Mesendoderm (in vitro differentiated cells): ENCODE measurements at regions not wholly inside any gene's neighbourhood (a gene's known extent, or its start where the extent isn't known, plus 50 kb on each side); places are given as distances from the start of the nearest gene placed in this dataset.

Source experiments
- DNase-seq: peaks from one replicate; pipeline ENCODE4 v3.0.0; 2013
- H2AK5ac ChIP-seq: 2 replicates; pipeline ENCODE4 v1.6.1; 2013; ENCODE audit warnings: low read length, inconsistent platforms
- H2BK120ac ChIP-seq: 2 replicates; pipeline ENCODE4 v1.6.1; 2013; ENCODE audit warnings: low read depth, mild to moderate bottlenecking, low read length, moderate library complexity, mixed read lengths
- H2BK15ac ChIP-seq: replicated peaks from 2 replicates; pipeline ENCODE4 v1.6.1; 2013; ENCODE audit warnings: low read depth, mild to moderate bottlenecking, moderate library complexity
- H2BK5ac ChIP-seq: 2 replicates; pipeline ENCODE4 v1.6.1; 2013; ENCODE audit warnings: low read length, inconsistent platforms
- H3K18ac ChIP-seq: 2 replicates; pipeline ENCODE4 v1.6.1; 2013; ENCODE audit warnings: mild to moderate bottlenecking, low read length, mixed read lengths
- H3K23ac ChIP-seq: one replicate; pipeline ENCODE4 v1.6.1; 2013; ENCODE audit warnings: low read length
- H3K27ac ChIP-seq: 2 replicates; pipeline ENCODE4 v1.5.1; 2013; ENCODE audit warnings: low read depth, mild to moderate bottlenecking, inconsistent platforms, low read length, moderate library complexity
- H3K27me3 ChIP-seq: 2 replicates; pipeline ENCODE4 v1.6.1; 2013; ENCODE audit warnings: low read length, control low read depth, mild to moderate bottlenecking, inconsistent platforms; ENCODE audit not compliant: insufficient read depth, poor library complexity
- H3K36me3 ChIP-seq: 2 replicates; pipeline ENCODE4 v1.6.1; 2013; ENCODE audit warnings: low read length, inconsistent platforms; ENCODE audit not compliant: control insufficient read depth, insufficient read depth
- H3K4ac ChIP-seq: one replicate; pipeline ENCODE4 v1.6.1; 2013; ENCODE audit warnings: low read depth, mild to moderate bottlenecking, low read length, moderate library complexity
- H3K4me1 ChIP-seq: 2 replicates; pipeline ENCODE4 v1.6.1; 2013; ENCODE audit warnings: low read depth, low read length, inconsistent platforms; ENCODE audit not compliant: control insufficient read depth
- H3K4me2 ChIP-seq: 2 replicates; pipeline ENCODE4 v1.6.1; 2013; ENCODE audit warnings: low read length
- H3K4me3 ChIP-seq: 2 replicates; pipeline ENCODE4 v1.5.1; 2013; ENCODE audit warnings: mild to moderate bottlenecking, low read length
- H3K56ac ChIP-seq: one replicate; pipeline ENCODE4 v1.6.1; 2013; ENCODE audit warnings: low read length
- H3K79me1 ChIP-seq: 2 replicates; pipeline ENCODE4 v1.6.1; 2013; ENCODE audit warnings: low read length, inconsistent platforms
- H3K79me2 ChIP-seq: 2 replicates; pipeline ENCODE4 v1.6.1; 2013; ENCODE audit warnings: mild to moderate bottlenecking, low read length; ENCODE audit not compliant: control insufficient read depth, insufficient read depth
- H3K9ac ChIP-seq: 2 replicates; pipeline ENCODE4 v1.6.1; 2013; ENCODE audit warnings: low read length, inconsistent platforms
- H4K5ac ChIP-seq: one replicate; pipeline ENCODE4 v1.6.1; 2013; ENCODE audit warnings: low read length
- H4K8ac ChIP-seq: one replicate; pipeline ENCODE4 v1.6.1; 2013; ENCODE audit warnings: low read depth, mild to moderate bottlenecking, control low read depth, low read length, moderate library complexity
- WGBS: extraction: QIAGEN DNeasy Blood & Tissue Kit; methylation state at CpG from one replicate; pipeline ENCODE4 v1.1.7; 2013; ENCODE audit warnings: low lambda C conversion rate, missing lambda C conversion rate; ENCODE audit not compliant: insufficient coverage; ENCODE audit errors: extremely low coverage; 5-methylcytosine and 5-hydroxymethylcytosine counted together

- DNase-seq: no peak
- H3K4ac ChIP-seq: no peak overlapping the region
- no peak overlapping the region for H3K4me3 ChIP-seq
- no peak overlapping the region for H2BK120ac ChIP-seq
- no peak overlapping the region for H2AK5ac ChIP-seq
- H3K18ac ChIP-seq: no peak overlapping the region
- no peak overlapping the region for H2BK15ac ChIP-seq
- H2BK5ac ChIP-seq: no peak overlapping the region
- no peaks in the 10 kb centered on the region for H3K79me2 ChIP-seq
- H3K27ac ChIP-seq: no peak overlapping the region
- no peak overlapping the region for H3K9ac ChIP-seq
- H3K4me2 ChIP-seq: no peak overlapping the region
- H4K5ac ChIP-seq: no peak overlapping the region
- no peaks in the 10 kb centered on the region for H3K4me1 ChIP-seq
- no peaks in the 10 kb centered on the region for H3K79me1 ChIP-seq
- H3K36me3 ChIP-seq: no peaks in the 10 kb centered on the region
- H3K27me3 ChIP-seq: no peaks in the 10 kb centered on the region
- H3K56ac ChIP-seq: no peak overlapping the region
- no peak overlapping the region for H4K8ac ChIP-seq
- WGBS: no CpG with 5 or more reads among the region's 3 CpGs
- no peak overlapping the region for H3K23ac ChIP-seq
These were observed 821.9 kb downstream of the GRIK2 start for GRCh38 chr6:102215425-102215824.

- no CpG with 5 or more reads among the region's 2 CpGs for WGBS
These were observed 822.7 kb downstream of the GRIK2 start for GRCh38 chr6:102216232-102216631.

DNA sequence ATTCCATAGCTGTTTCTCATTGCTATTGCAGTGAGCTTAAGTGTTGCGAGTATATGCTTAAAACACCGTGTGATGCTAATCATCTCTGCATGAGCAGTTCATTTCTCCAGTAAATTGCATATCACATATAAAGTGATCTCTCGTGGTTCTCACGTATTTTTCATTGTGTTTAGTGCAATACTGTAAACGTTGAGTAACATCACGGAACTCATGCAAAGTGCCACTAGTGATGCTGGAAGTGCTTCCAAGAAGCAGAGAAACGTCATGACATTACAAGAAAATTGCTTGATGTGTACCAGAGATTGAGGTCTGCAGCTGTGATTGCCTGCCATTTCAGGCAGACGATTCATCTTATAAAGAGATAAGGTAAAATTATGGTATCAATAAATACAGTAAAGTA, 830.4 kb downstream of the GRIK2 start:
- Histone ChIP-seq H3K23ac (no peak overlapping the region), H3K36me3 (no peaks in the 10 kb centered on the region), H4K8ac (no peak overlapping the region), H3K27me3 (no peaks in the 10 kb centered on the region), H3K4me2 (no peak overlapping the region), H3K27ac (no peak overlapping the region), H3K79me1 (no peaks in the 10 kb centered on the region), H2BK5ac (no peak overlapping the region), H2BK120ac (no peak overlapping the region), H4K5ac (no peak overlapping the region), H3K56ac (no peak overlapping the region), H3K18ac (no peak overlapping the region), H3K4me1 (no peaks in the 10 kb centered on the region), H2AK5ac (no peak overlapping the region), H3K4ac (no peak overlapping the region), H3K79me2 (no peaks in the 10 kb centered on the region), H3K9ac (no peak overlapping the region), H3K4me3 (no peak overlapping the region), H2BK15ac (no peak overlapping the region)
- no peak for DNase-seq
- WGBS: no CpG with 5 or more reads among the region's 8 CpGs

More at GRCh38 chr6:102216232-102216631, 822.7 kb downstream of the GRIK2 start:
- no peak overlapping the region for H3K56ac ChIP-seq
- no peak overlapping the region for H3K4me2 ChIP-seq
- H2BK120ac ChIP-seq: no peak overlapping the region
- no peak overlapping the region for H2AK5ac ChIP-seq
- H3K36me3 ChIP-seq: no peaks in the 10 kb centered on the region
- no peak overlapping the region for H3K23ac ChIP-seq
- H2BK15ac ChIP-seq: no peak overlapping the region
- peak; percentile 2 for DNase-seq
- no peak overlapping the region for H3K18ac ChIP-seq
- H3K79me2 ChIP-seq: no peaks in the 10 kb centered on the region
- no peak overlapping the region for H3K4me3 ChIP-seq
- H3K4ac ChIP-seq: no peak overlapping the region
- no peaks in the 10 kb centered on the region for H3K27me3 ChIP-seq
- H3K79me1 ChIP-seq: no peaks in the 10 kb centered on the region
- H3K4me1 ChIP-seq: no peaks in the 10 kb centered on the region
- H4K8ac ChIP-seq: no peak overlapping the region
- no peak overlapping the region for H4K5ac ChIP-seq
- no peak overlapping the region for H2BK5ac ChIP-seq
- no peak overlapping the region for H3K27ac ChIP-seq
- H3K9ac ChIP-seq: no peak overlapping the region

GRCh38 chr6:102229271-102229670, 835.8 kb downstream of the GRIK2 start:
- H3K56ac ChIP-seq: no peak overlapping the region
- H3K4me2 ChIP-seq: no peak overlapping the region
- H2AK5ac ChIP-seq: no peak overlapping the region
- no peaks in the 10 kb centered on the region for H3K4me1 ChIP-seq
- no peak overlapping the region for H3K27ac ChIP-seq
- H2BK5ac ChIP-seq: no peak overlapping the region
- no peaks in the 10 kb centered on the region for H3K27me3 ChIP-seq
- H3K9ac ChIP-seq: no peak overlapping the region
- H4K5ac ChIP-seq: no peak overlapping the region
- H3K79me2 ChIP-seq: no peaks in the 10 kb centered on the region
- H2BK120ac ChIP-seq: no peak overlapping the region
- no peak overlapping the region for H3K4me3 ChIP-seq
- H3K23ac ChIP-seq: no peak overlapping the region
- WGBS: no CpG with 5 or more reads among the region's 1 CpG
- no peak overlapping the region for H3K4ac ChIP-seq
- peak; percentile 3 for DNase-seq
- no peaks in the 10 kb centered on the region for H3K79me1 ChIP-seq
- no peaks in the 10 kb centered on the region for H3K36me3 ChIP-seq
- no peak overlapping the region for H2BK15ac ChIP-seq
- no peak overlapping the region for H4K8ac ChIP-seq
- H3K18ac ChIP-seq: no peak overlapping the region
